DND-41 (cell line): ENCODE measurements at regions not wholly inside any gene's neighbourhood (a gene's known extent, or its start where the extent isn't known, plus 50 kb on each side); places are given as distances from the start of the nearest gene placed in this dataset.

Source experiments
- ATAC-seq: fragments of 200-7000 bp; cut with Tn5 transposase; 3 replicates; pipeline ENCODE4 v1.9.1; 2021; ENCODE audit warnings: low read depth; ENCODE audit not compliant: insufficient read depth
- DNase-seq: peaks from one replicate; pipeline ENCODE4 v3.0.0-alpha.2; 2020
- H2AFZ ChIP-seq: 2 replicates; pipeline ENCODE4 v1.6.0; 2012; ENCODE audit warnings: low read depth, low read length
- H3K27ac ChIP-seq: 2 replicates; pipeline ENCODE4 v1.5.1; 2012; ENCODE audit warnings: low read length, inconsistent platforms
- H3K27me3 ChIP-seq: fragments of 200-600 bp; sonication (generic); 2 replicates; pipeline ENCODE4 v1.6.0; 2012; ENCODE audit warnings: low read length, mild to moderate bottlenecking, inconsistent platforms; ENCODE audit not compliant: insufficient read depth, poor library complexity
- H3K36me3 ChIP-seq: 2 replicates; pipeline ENCODE4 v1.5.1; 2012; ENCODE audit warnings: low read length, inconsistent platforms; ENCODE audit not compliant: insufficient read depth
- H3K4me1 ChIP-seq: 2 replicates; pipeline ENCODE4 v1.5.1; 2012; ENCODE audit warnings: mild to moderate bottlenecking, low read length; ENCODE audit not compliant: insufficient read depth
- H3K4me2 ChIP-seq: 2 replicates; pipeline ENCODE4 v1.6.0; 2012; ENCODE audit warnings: mild to moderate bottlenecking, moderate library complexity, low read length, inconsistent platforms; ENCODE audit not compliant: insufficient read depth
- H3K4me3 ChIP-seq, 2 experiments: fragments of 200-600 bp in 1 of 2; shearing (Covaris generic) in 1 of 2; 2 replicates each; pipeline ENCODE4 v1.5.1; 2012 to 2016; ENCODE audit warnings: inconsistent platforms in 2 of 2, low read length in 2 of 2, mild to moderate bottlenecking in 2 of 2, low read depth in 1 of 2, moderate library complexity in 1 of 2
- H3K79me2 ChIP-seq: 2 replicates; pipeline ENCODE4 v1.6.0; 2012; ENCODE audit warnings: low read length, inconsistent platforms; ENCODE audit not compliant: insufficient read depth
- H3K9ac ChIP-seq: 2 replicates; pipeline ENCODE4 v1.6.0; 2012; ENCODE audit warnings: low read depth, mild to moderate bottlenecking, inconsistent platforms, low read length, moderate library complexity
- H3K9me3 ChIP-seq: 2 replicates; pipeline ENCODE4 v1.5.1; 2012; ENCODE audit warnings: low read length, moderate library complexity, mild to moderate bottlenecking, inconsistent platforms; ENCODE audit not compliant: insufficient read depth, severe bottlenecking
- H4K20me1 ChIP-seq: 2 replicates; pipeline ENCODE4 v1.6.0; 2012; ENCODE audit warnings: low read length; ENCODE audit not compliant: insufficient read depth
- CTCF ChIP-seq: IDR thresholded peaks from 2 replicates; pipeline ENCODE4 v1.5.1; 2012; ENCODE audit warnings: borderline replicate concordance, low read length, moderate library complexity, mild to moderate bottlenecking; ENCODE audit not compliant: poor library complexity, severe bottlenecking; ENCODE audit errors: extremely low read depth
- EZH2 ChIP-seq: IDR thresholded peaks from 3 replicates; pipeline ENCODE4 v1.6.1; 2012; ENCODE audit warnings: borderline replicate concordance, low read depth, mild to moderate bottlenecking, moderate library complexity, low read length, inconsistent platforms; ENCODE audit not compliant: severe bottlenecking

- Histone ChIP-seq H3K79me2 (no peaks in the 10 kb centered on the region), H3K4me3 (no peak overlapping the region), H2AFZ (no peak overlapping the region), H3K36me3 (no peaks in the 10 kb centered on the region), H3K27ac (no peak overlapping the region), H3K4me2 (no peak overlapping the region), H4K20me1 (no peaks in the 10 kb centered on the region), H3K9me3 (no peaks in the 10 kb centered on the region), H3K4me1 (no peaks in the 10 kb centered on the region), H3K9ac (no peak overlapping the region), H3K27me3 (no peaks in the 10 kb centered on the region)
- DNase-seq (no peak), ATAC-seq (no peak)
- TF ChIP-seq CTCF: no peak
- no peak for TF ChIP-seq EZH2
Measured at GRCh38 chr16:17775061-17775460, 304.3 kb upstream of the XYLT1 start.

GRCh38 chr16:17773698-17774101, 302.9 kb upstream of the XYLT1 start:
- H2AFZ ChIP-seq: no peak overlapping the region
- H3K27ac ChIP-seq: no peak overlapping the region
- no peaks in the 10 kb centered on the region for H3K27me3 ChIP-seq
- DNase-seq (no peak), ATAC-seq (no peak)
- H3K4me3 ChIP-seq: no peak overlapping the region
- no peaks in the 10 kb centered on the region for H3K79me2 ChIP-seq
- H3K4me1 ChIP-seq: no peaks in the 10 kb centered on the region
- no peaks in the 10 kb centered on the region for H3K9me3 ChIP-seq
- no peaks in the 10 kb centered on the region for H4K20me1 ChIP-seq
- no peaks in the 10 kb centered on the region for H3K36me3 ChIP-seq
- no peak overlapping the region for H3K4me2 ChIP-seq
- no peak overlapping the region for H3K9ac ChIP-seq
- TF ChIP-seq CTCF (no peak), EZH2 (no peak)

GRCh38 chr16:17770104-17770503, 299.3 kb upstream of the XYLT1 start:
- no peak overlapping the region for H3K4me2 ChIP-seq
- no peaks in the 10 kb centered on the region for H4K20me1 ChIP-seq
- no peak for ATAC-seq
- no peaks in the 10 kb centered on the region for H3K4me1 ChIP-seq
- H3K27me3 ChIP-seq: no peaks in the 10 kb centered on the region
- no peaks in the 10 kb centered on the region for H3K9me3 ChIP-seq
- no peak overlapping the region for H2AFZ ChIP-seq
- H3K36me3 ChIP-seq: no peaks in the 10 kb centered on the region
- H3K27ac ChIP-seq: no peak overlapping the region
- TF ChIP-seq CTCF (no peak), EZH2 (no peak)
- no peak overlapping the region for H3K4me3 ChIP-seq
- no peak overlapping the region for H3K9ac ChIP-seq
- H3K79me2 ChIP-seq: no peaks in the 10 kb centered on the region
- DNase-seq: no peak

GRCh38 chr16:17769065-17769464, 298.3 kb upstream of the XYLT1 start:
- Histone ChIP-seq H3K27me3 (peaks cover 5% of the 10 kb centered on the region), H3K4me1 (no peaks in the 10 kb centered on the region), H3K27ac (no peak overlapping the region), H3K9ac (no peak overlapping the region), H2AFZ (no peak overlapping the region), H3K4me2 (no peak overlapping the region), H3K4me3 (no peak overlapping the region), H3K79me2 (no peaks in the 10 kb centered on the region), H3K36me3 (no peaks in the 10 kb centered on the region), H3K9me3 (no peaks in the 10 kb centered on the region), H4K20me1 (no peaks in the 10 kb centered on the region)
- TF ChIP-seq CTCF (no peak), EZH2 (no peak)
- DNase-seq (no peak), ATAC-seq (no peak)
